IMR-90 (cell line): ENCODE measurements at regions not wholly inside any gene's neighbourhood (a gene's known extent, or its start where the extent isn't known, plus 50 kb on each side); places are given as distances from the start of the nearest gene placed in this dataset.

Experiments
- ATAC-seq: fragments of 200-7000 bp; cut with Tn5 transposase; 2 replicates; pipeline ENCODE4 v1.9.1; 2020; ENCODE audit warnings: low read depth, mild to moderate bottlenecking, moderate library complexity
- BruUV-seq: library from RNA; stranded (reverse); fragments of 400-500 nt; replicated peaks from 2 replicates; lab custom pipeline; 2021; lab: Mats Ljungman, UMichigan
- CTCF ChIA-PET: fragments of 300-600 bp; formaldehyde crosslinking; extraction: SDS; loops from one replicate; lab custom pipeline; 2021; ENCODE audit warnings: antibody characterized with exemption; lab: Yijun Ruan, JAX
- POLR2A ChIA-PET: fragments of 300-600 bp; sonication (Branson Sonifier 250); formaldehyde crosslinking; loops from one replicate; lab custom pipeline; 2022; ENCODE audit warnings: antibody characterized with exemption; ENCODE audit not compliant: unreplicated experiment; lab: Charles Lee
- DNase-seq: peaks from one replicate; pipeline ENCODE4 v3.0.0; 2013
- H2AFZ ChIP-seq: replicated peaks from 2 replicates; pipeline ENCODE3; 2013; ENCODE audit warnings: low read length, mild to moderate bottlenecking; ENCODE audit not compliant: poor library complexity
- H2AK5ac ChIP-seq: 2 replicates; pipeline ENCODE4 v1.6.1; 2013; ENCODE audit warnings: low read depth, low read length, inconsistent platforms
- H2AK9ac ChIP-seq: replicated peaks from 2 replicates; pipeline ENCODE3; 2013; ENCODE audit warnings: mild to moderate bottlenecking, low read depth, low read length, moderate library complexity; ENCODE audit not compliant: poor library complexity
- H2BK120ac ChIP-seq: 2 replicates; pipeline ENCODE4 v1.6.1; 2013; ENCODE audit warnings: low read depth, low read length, inconsistent platforms
- H2BK15ac ChIP-seq: 3 replicates; pipeline ENCODE4 v1.6.1; 2013; ENCODE audit warnings: low read depth, low read length, inconsistent platforms
- H2BK20ac ChIP-seq: 2 replicates; pipeline ENCODE4 v1.6.1; 2013; ENCODE audit warnings: low read depth, mild to moderate bottlenecking, inconsistent platforms, low read length, moderate library complexity
- H2BK5ac ChIP-seq: 2 replicates; pipeline ENCODE4 v1.6.1; 2013; ENCODE audit warnings: mild to moderate bottlenecking, low read depth, low read length, inconsistent platforms; ENCODE audit not compliant: poor library complexity, severe bottlenecking
- H3K14ac ChIP-seq: replicated peaks from 2 replicates; pipeline ENCODE4 v1.6.1; 2013; ENCODE audit warnings: low read depth, low read length, inconsistent platforms
- H3K18ac ChIP-seq: 2 replicates; pipeline ENCODE4 v1.6.1; 2013; ENCODE audit warnings: low read depth, low read length, control low read depth
- H3K23ac ChIP-seq: 2 replicates; pipeline ENCODE4 v1.6.1; 2013; ENCODE audit warnings: low read depth, low read length, inconsistent platforms
- H3K27ac ChIP-seq: 2 replicates; pipeline ENCODE4 v1.5.1; 2013; ENCODE audit warnings: mild to moderate bottlenecking, control low read depth, low read length; ENCODE audit not compliant: insufficient read depth
- H3K27me3 ChIP-seq: 2 replicates; pipeline ENCODE4 v1.6.1; 2013; ENCODE audit warnings: low read length; ENCODE audit not compliant: control insufficient read depth, insufficient read depth
- H3K36me3 ChIP-seq: 2 replicates; pipeline ENCODE4 v1.6.1; 2013; ENCODE audit warnings: low read length, mixed read lengths; ENCODE audit not compliant: control insufficient read depth, insufficient read depth
- H3K4ac ChIP-seq: 2 replicates; pipeline ENCODE4 v1.6.1; 2013; ENCODE audit warnings: low read depth, low read length, inconsistent platforms
- H3K4me1 ChIP-seq: 2 replicates; pipeline ENCODE4 v1.6.1; 2013; ENCODE audit warnings: low read length, mixed read lengths; ENCODE audit not compliant: control insufficient read depth, insufficient read depth
- H3K4me2 ChIP-seq: 2 replicates; pipeline ENCODE4 v1.6.1; 2013; ENCODE audit warnings: low read depth, mild to moderate bottlenecking, control low read depth, low read length, moderate library complexity
- H3K4me3 ChIP-seq: 2 replicates; pipeline ENCODE4 v1.5.1; 2013; ENCODE audit warnings: low read depth, mild to moderate bottlenecking, control low read depth, low read length, moderate library complexity; ENCODE audit not compliant: insufficient read depth
- H3K56ac ChIP-seq: 2 replicates; pipeline ENCODE4 v1.6.1; 2013; ENCODE audit warnings: low read length, inconsistent platforms; ENCODE audit not compliant: insufficient read depth; ENCODE audit errors: extremely low read depth
- H3K79me1 ChIP-seq, 2 experiments: 2 replicates each; pipeline ENCODE4 v1.6.1; 2013; ENCODE audit warnings: low read length in 2 of 2, inconsistent platforms in 1 of 2, low read depth in 1 of 2
- H3K9ac ChIP-seq: 2 replicates; pipeline ENCODE4 v1.6.1; 2013; ENCODE audit warnings: low read depth, low read length, control low read depth
- H3K9me1 ChIP-seq: 2 replicates; pipeline ENCODE4 v1.6.1; 2013; ENCODE audit warnings: low read length, inconsistent platforms; ENCODE audit not compliant: insufficient read depth
- H3K9me3 ChIP-seq: 2 replicates; pipeline ENCODE4 v1.6.1; 2013; ENCODE audit warnings: low read length; ENCODE audit not compliant: control insufficient read depth, insufficient read depth
- H4K20me1 ChIP-seq: 2 replicates; pipeline ENCODE4 v1.6.1; 2013; ENCODE audit warnings: low read length, inconsistent platforms; ENCODE audit not compliant: insufficient read depth
- H4K5ac ChIP-seq: 2 replicates; pipeline ENCODE4 v1.6.1; 2013; ENCODE audit warnings: mild to moderate bottlenecking, low read depth, low read length, control low read depth
- H4K8ac ChIP-seq, 2 experiments: 2 replicates each; pipeline ENCODE4 v1.6.1; 2013; ENCODE audit warnings: low read depth in 2 of 2, low read length in 2 of 2, control low read depth in 1 of 2, inconsistent platforms in 1 of 2
- H4K91ac ChIP-seq: 2 replicates; pipeline ENCODE4 v1.6.1; 2013; ENCODE audit warnings: low read depth, low read length, inconsistent platforms; ENCODE audit not compliant: insufficient read depth
- BHLHE40 ChIP-seq: fragments of 150-350 bp; IDR thresholded peaks from 2 replicates; pipeline ENCODE4 v1.6.1; 2016; ENCODE audit warnings: mild to moderate bottlenecking, low read depth, low read length
- CEBPB ChIP-seq: IDR thresholded peaks from 2 replicates; pipeline ENCODE4 v1.6.1; 2012; ENCODE audit warnings: low read depth, low read length, improper control_type of control experiment
- CHD1 ChIP-seq: IDR thresholded peaks from 2 replicates; pipeline ENCODE4 v1.6.1; 2012; ENCODE audit warnings: low read depth, low read length, improper control_type of control experiment
- CTCF ChIP-seq: conservative IDR thresholded peaks from 2 replicates; pipeline ENCODE4 v1.5.1; 2012; ENCODE audit warnings: mild to moderate bottlenecking, low read depth, low read length, improper control_type of control experiment
- FOS ChIP-seq: fragments of 150-350 bp; IDR thresholded peaks from 2 replicates; pipeline ENCODE4 v1.6.1; 2016; ENCODE audit warnings: low read depth, low read length
- MAFK ChIP-seq: IDR thresholded peaks from 2 replicates; pipeline ENCODE4 v1.6.1; 2012; ENCODE audit warnings: low read depth, low read length, improper control_type of control experiment
- MXI1 ChIP-seq: IDR thresholded peaks from 2 replicates; pipeline ENCODE4 v1.6.1; 2012; ENCODE audit warnings: low read depth, mild to moderate bottlenecking, low read length, moderate library complexity, borderline replicate concordance
- NFE2L2 ChIP-seq: fragments of 150-350 bp; IDR thresholded peaks from 2 replicates; pipeline ENCODE4 v1.6.1; 2016; ENCODE audit warnings: low read depth, mild to moderate bottlenecking, low read length
- POLR2A ChIP-seq: IDR thresholded peaks from 2 replicates; pipeline ENCODE4 v1.6.1; 2012; ENCODE audit warnings: mild to moderate bottlenecking, low read depth, low read length
- RAD21 ChIP-seq: IDR thresholded peaks from 2 replicates; pipeline ENCODE4 v1.6.1; 2012; ENCODE audit warnings: low read length, improper control_type of control experiment
- SMC3 ChIP-seq: fragments of 150-350 bp; IDR thresholded peaks from 2 replicates; pipeline ENCODE4 v1.6.1; 2016; ENCODE audit warnings: low read depth, mild to moderate bottlenecking, antibody characterized with exemption, low read length, moderate library complexity
- WGBS, 2 experiments: methylation state at CpG; one replicate each; pipeline versions ENCODE4 v1.1.5 to v1.1.7; 2013; ENCODE audit warnings: missing lambda C conversion rate in 2 of 2; ENCODE audit not compliant: insufficient read length in 1 of 2; ENCODE audit errors: extremely low coverage in 2 of 2; 5-methylcytosine and 5-hydroxymethylcytosine counted together
- dilution Hi-C: fragments of 300-500 bp; cut with HindIII; formaldehyde crosslinking; loops from one replicate; pipeline ENCODE4 v1.14.3; 2018; ENCODE audit warnings: low sequenced_read_pairs; ENCODE audit not compliant: unreplicated experiment
- in situ Hi-C: fragments of 300-500 bp; cut with MboI; formaldehyde crosslinking; loops from 3 replicates; pipeline ENCODE4 v1.14.3; 2019; ENCODE audit warnings: low sequenced_read_pairs, inconsistent platforms, mixed read lengths
- intact Hi-C: fragments of 100-400 bp; cut with micrococcal nuclease; formaldehyde crosslinking; loops from 2 replicates; pipeline ENCODE4 v1.10.0; 2022
- TF ChIP-seq, protein P1 (sequence below): fragments of 150-350 bp; IDR thresholded peaks from 2 replicates; pipeline ENCODE4 v1.6.1; 2016; ENCODE audit warnings: low read depth, mild to moderate bottlenecking, low read length, moderate library complexity, borderline replicate concordance

DNA sequence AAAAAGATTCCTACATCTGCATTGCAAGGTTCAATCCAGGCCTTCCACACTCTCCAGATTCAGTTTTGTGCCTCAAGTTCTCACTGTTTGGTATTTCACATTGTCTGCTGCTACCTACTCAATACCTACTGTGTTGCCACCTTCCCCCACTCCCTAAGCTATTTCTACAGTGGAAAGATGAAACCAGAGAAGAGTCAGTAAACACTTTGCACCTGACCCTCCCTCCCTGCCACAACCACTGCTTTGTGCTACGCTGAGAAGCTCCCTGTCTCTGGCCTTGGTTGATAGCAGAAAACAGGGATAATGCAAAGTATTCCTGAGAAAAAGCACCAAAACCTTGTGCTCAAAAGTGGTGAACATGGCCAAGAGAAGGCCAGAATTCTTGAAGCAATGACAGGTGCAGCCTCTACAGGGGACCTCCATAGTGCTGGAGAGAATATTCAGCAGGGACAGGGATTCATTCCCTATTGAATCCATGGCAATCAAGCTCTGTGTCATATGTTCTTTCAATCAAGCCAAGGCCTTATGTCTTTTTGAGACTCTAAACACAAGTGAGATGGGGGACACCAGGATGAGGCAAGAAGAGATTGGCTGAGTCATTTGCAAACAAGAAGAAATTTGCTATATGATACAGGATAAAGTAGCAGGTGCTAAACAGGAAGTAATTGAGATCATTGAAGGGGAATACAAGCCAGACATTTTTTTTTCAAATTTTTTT is 83.5 kb upstream of the LIPC start:
- no peak overlapping the region for H3K27ac ChIP-seq
- H3K18ac ChIP-seq: no peak overlapping the region
- H2BK20ac ChIP-seq: peak overlapping the region; percentile 74
- no peak overlapping the region for H2AK9ac ChIP-seq
- peaks cover 3% of the 10 kb centered on the region; the same call in 1 of the 2 replicates for H3K9me1 ChIP-seq
- H3K4me2 ChIP-seq: no peak overlapping the region
- no peak for ATAC-seq
- intact Hi-C loops (no loop called here), in situ Hi-C loops (no loop called here), dilution Hi-C loops (no loop called here)
- CTCF ChIA-PET: no interaction called here
- H4K8ac ChIP-seq: no peak overlapping the region
- 71% methylated on average over 1 of the region's 1 CpG; no CpG with 5 or more reads in 1 of the 2 experiments for WGBS, 2 experiments
- H3K4me3 ChIP-seq: no peak overlapping the region
- H3K4me1 ChIP-seq: peaks cover 12% of the 10 kb centered on the region
- H3K36me3 ChIP-seq: no peaks in the 10 kb centered on the region
- DNase-seq: no peak
- H4K20me1 ChIP-seq: no peaks in the 10 kb centered on the region
- no peaks in the 10 kb centered on the region for H3K27me3 ChIP-seq
- H3K23ac ChIP-seq: no peak overlapping the region
- no peaks in the 10 kb centered on the region for H3K79me1 ChIP-seq
- H3K4ac ChIP-seq: peak overlapping the region; percentile 10; the same call in 1 of the 2 replicates
- H3K9ac ChIP-seq: no peak overlapping the region
- peak overlapping the region; percentile 84 for H2AK5ac ChIP-seq
- H3K9me3 ChIP-seq: no peaks in the 10 kb centered on the region
- POLR2A ChIA-PET: no interaction called here
- H2BK120ac ChIP-seq: peak overlapping the region; percentile 64
- no peak overlapping the region for H4K5ac ChIP-seq
- 0 out of 2 replicates have a peak overlapping the region, but pooled peaks have one; percentile 45 for H3K14ac ChIP-seq
- peak overlapping the region; percentile 81; the same call in 1 of the 3 replicates for H2BK15ac ChIP-seq
- no peak overlapping the region for H3K56ac ChIP-seq
- TF ChIP-seq BHLHE40 (no peak), NFE2L2 (no peak), FOS (no peak), SMC3 (no peak), CTCF (no peak), CEBPB (no peak), CHD1 (no peak), POLR2A (no peak), RAD21 (no peak), MXI1 (no peak), MAFK (no peak)
- TF ChIP-seq, protein P1, sequence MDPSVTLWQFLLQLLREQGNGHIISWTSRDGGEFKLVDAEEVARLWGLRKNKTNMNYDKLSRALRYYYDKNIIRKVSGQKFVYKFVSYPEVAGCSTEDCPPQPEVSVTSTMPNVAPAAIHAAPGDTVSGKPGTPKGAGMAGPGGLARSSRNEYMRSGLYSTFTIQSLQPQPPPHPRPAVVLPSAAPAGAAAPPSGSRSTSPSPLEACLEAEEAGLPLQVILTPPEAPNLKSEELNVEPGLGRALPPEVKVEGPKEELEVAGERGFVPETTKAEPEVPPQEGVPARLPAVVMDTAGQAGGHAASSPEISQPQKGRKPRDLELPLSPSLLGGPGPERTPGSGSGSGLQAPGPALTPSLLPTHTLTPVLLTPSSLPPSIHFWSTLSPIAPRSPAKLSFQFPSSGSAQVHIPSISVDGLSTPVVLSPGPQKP: no peak
- no TSS peak for BruUV-seq
- no peak overlapping the region for H2AFZ ChIP-seq
- no peak overlapping the region for H4K91ac ChIP-seq
- no peak overlapping the region for H2BK5ac ChIP-seq
